GM12872 (cell line): ENCODE measurements at regions not wholly inside any gene's neighbourhood (a gene's known extent, or its start where the extent isn't known, plus 50 kb on each side); places are given as distances from the start of the nearest gene placed in this dataset.

ENCODE experiments used
- TF ChIP-seq, protein P1 (sequence below): IDR thresholded peaks from 3 replicates; pipeline ENCODE4 v1.5.1; 2011; ENCODE audit warnings: low read depth, mild to moderate bottlenecking, low read length, moderate library complexity; ENCODE audit not compliant: insufficient read depth

DNA sequence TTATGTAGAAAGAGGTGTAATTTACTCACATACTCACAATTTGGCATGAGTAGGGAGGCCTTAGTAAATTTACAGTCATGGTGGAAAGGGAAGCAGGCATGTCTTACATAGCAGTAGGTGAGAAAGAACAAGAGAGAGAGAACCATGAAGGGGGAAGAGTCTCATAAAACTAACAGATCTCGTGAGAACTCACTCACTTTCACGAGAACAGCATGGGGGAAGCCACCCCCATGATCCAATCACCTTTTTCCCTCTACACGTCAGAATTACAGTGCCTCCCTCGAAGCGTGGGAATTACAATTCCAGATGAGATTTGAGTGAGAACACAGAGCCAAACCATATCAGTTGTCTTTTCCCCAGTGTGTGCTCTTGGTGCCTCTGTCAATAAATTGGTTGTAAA lies 855.3 kb downstream of the TBL1XR1 start:
- TF ChIP-seq, protein P1, sequence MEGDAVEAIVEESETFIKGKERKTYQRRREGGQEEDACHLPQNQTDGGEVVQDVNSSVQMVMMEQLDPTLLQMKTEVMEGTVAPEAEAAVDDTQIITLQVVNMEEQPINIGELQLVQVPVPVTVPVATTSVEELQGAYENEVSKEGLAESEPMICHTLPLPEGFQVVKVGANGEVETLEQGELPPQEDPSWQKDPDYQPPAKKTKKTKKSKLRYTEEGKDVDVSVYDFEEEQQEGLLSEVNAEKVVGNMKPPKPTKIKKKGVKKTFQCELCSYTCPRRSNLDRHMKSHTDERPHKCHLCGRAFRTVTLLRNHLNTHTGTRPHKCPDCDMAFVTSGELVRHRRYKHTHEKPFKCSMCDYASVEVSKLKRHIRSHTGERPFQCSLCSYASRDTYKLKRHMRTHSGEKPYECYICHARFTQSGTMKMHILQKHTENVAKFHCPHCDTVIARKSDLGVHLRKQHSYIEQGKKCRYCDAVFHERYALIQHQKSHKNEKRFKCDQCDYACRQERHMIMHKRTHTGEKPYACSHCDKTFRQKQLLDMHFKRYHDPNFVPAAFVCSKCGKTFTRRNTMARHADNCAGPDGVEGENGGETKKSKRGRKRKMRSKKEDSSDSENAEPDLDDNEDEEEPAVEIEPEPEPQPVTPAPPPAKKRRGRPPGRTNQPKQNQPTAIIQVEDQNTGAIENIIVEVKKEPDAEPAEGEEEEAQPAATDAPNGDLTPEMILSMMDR = no peak

DNA sequence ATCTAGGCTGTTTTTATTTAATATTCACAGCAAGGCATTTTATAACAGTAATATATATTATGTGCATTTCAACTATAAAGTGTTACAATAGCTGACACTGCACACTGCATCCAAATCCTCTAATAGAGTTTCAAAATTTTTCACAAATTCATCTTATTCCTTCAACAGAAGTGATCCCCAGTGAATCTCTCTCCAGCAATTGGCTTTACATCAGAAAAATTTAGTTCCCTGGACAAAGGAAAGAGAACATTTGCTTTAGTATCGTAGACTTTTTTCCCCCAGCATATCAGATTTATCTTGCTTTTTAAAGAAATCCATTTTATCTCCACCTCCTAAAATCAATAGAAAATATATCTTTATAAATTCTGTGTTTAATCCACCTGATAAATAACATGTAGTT lies 868.6 kb downstream of the TBL1XR1 start:
- TF ChIP-seq, protein P1 = no peak

DNA sequence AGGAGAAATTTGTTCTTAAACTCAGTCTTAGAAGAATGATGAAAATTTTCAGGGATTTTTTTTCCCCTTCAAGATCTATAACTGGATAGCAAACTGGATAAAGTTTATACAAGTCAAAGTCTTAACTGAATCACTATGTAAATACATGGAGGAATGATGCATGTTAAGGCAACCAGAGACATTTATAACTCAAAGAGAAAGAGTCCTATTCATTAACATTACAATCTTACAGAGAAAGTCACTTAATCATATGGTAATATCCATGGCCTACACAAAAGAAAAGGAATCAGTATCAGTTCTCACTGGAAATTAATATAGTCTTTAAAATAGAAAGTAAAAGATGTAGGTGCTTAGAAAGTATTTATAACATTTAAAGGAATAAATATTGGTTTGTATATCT lies 869.1 kb downstream of the TBL1XR1 start:
- TF ChIP-seq, protein P1 = no peak

DNA sequence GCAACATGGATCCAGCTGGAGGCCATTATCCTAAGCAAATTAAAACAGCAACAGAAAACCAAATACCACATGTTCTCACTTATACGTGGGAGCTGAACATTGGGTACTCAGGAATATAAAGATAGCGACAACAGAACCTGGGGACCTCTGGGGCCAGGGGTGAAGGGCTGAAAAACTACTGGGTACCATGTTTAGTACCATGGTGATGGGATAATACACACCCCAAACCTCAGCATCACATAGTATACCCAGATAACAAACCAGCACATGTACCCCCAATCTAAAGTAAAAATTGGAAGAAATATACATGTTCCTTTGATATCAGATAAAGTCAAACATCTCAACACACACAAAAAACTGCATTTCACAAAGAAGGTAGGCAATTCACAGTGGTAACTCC lies 876.2 kb downstream of the TBL1XR1 start:
- TF ChIP-seq, protein P1 = no peak

DNA sequence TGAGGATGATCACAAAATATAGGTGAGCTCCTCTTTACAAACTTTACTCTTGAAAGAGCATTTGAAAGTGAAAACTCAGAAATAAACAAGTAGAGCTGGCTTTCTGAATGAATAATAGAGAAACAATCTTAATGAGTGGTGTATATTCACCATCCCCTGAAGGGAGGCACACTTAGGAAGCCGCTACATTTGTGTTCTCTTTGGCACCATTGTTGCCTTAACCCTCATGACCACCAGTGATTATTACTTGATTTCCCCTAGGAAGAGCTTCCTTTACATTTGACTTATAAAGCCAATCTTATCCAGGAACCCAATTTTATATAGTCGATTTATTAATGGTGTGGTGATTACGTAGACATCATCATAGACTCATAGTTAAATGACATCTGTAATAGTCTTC lies 883.9 kb downstream of the TBL1XR1 start:
- TF ChIP-seq, protein P1 = no peak

DNA sequence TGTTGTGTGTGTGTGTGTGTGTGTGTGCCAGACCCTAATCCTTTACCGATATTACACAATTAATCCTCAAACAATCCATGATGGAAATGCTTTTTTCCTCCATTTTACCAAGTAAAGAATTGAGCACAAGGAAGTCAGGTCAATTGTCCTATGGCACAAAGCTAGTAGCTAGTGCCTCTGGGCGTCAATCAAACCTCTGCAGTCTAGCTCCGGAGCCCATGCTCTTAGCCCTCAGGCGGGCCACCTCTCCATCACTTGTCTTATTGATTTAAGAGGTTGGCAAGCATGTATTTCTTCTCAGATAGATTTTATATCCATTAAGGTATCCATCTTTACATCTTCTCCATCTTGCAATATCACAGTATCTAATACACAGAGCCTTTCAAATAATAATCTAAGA lies 886.6 kb downstream of the TBL1XR1 start:
- TF ChIP-seq, protein P1 = no peak

DNA sequence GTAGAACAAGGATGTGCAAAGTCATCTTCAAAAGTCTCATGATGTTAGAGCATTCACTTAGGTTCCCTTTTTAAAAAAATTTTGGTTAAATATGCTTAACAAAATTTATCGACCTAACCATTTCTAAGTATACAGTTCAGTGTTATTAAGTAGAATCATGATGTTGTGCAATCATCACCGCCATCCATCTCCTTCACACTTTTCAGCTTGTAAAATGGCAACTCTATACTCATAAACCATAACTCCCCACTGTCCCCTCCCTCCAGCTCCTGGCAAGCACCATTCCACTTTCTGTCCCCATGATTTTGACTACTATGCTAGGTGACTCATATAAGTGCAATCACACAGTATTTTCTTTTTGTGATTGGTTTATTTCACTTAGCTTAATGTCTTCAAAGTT lies 895.0 kb downstream of the TBL1XR1 start:
- TF ChIP-seq, protein P1 = no peak
